AG04449 (cell line): ENCODE measurements at regions not wholly inside any gene's neighbourhood (a gene's known extent, or its start where the extent isn't known, plus 50 kb on each side); places are given as distances from the start of the nearest gene placed in this dataset.

Experiments used
- CTCF ChIA-PET: fragments of 350-600 bp; formaldehyde crosslinking; extraction: SDS; loops from one replicate; lab custom pipeline; 2021; ENCODE audit warnings: antibody characterized with exemption; lab: Yijun Ruan, JAX
- POLR2A ChIA-PET: fragments of 400-600, 350-600 bp; formaldehyde crosslinking; extraction: SDS; loops from one replicate; lab custom pipeline; 2020; ENCODE audit warnings: antibody characterized with exemption, inconsistent platforms; lab: Yijun Ruan, JAX
- DNase-seq: peaks from one replicate; pipeline ENCODE4 v3.0.0-alpha.2; 2010; ENCODE audit warnings: low read depth, low spot score
- H3K4me3 ChIP-seq: 2 replicates; pipeline ENCODE4 v1.5.1; 2011; ENCODE audit warnings: low read depth, mild to moderate bottlenecking, control low read depth, low read length
- TF ChIP-seq, protein P1 (sequence below): IDR thresholded peaks from one replicate; pipeline ENCODE4 v1.5.1; 2011; ENCODE audit warnings: mild to moderate bottlenecking, moderate library complexity, low read length, control low read depth, inconsistent platforms; ENCODE audit not compliant: insufficient read depth; ENCODE audit errors: missing control alignments

DNA sequence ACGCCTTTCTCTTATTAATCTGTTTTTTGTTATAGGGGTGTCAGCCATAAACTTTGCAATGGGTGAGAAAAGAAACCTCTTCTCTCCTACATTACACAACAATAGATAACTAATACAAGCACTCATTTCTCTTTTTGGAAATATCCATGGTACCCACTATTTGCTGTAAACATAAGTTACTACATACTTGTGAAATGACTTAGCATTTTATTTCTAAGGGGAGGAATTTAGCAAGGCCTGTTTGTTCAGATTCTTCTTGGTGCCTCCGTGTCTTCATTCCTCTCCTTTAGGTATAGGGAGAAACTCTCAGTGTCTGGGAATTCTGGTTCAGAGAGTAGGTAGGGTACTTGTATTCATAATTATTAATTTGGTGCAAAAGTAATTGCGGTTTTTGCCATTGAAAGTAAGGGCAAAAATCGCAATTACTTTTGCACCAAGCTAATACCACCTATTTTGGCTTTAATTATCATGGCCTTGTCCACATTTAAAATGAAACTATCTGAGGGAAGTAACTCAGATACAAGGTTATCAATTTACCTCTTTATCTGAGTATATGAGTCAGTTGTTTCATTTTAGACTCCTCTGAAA is 134.8 kb downstream of the MREG start:
- TF ChIP-seq, protein P1, sequence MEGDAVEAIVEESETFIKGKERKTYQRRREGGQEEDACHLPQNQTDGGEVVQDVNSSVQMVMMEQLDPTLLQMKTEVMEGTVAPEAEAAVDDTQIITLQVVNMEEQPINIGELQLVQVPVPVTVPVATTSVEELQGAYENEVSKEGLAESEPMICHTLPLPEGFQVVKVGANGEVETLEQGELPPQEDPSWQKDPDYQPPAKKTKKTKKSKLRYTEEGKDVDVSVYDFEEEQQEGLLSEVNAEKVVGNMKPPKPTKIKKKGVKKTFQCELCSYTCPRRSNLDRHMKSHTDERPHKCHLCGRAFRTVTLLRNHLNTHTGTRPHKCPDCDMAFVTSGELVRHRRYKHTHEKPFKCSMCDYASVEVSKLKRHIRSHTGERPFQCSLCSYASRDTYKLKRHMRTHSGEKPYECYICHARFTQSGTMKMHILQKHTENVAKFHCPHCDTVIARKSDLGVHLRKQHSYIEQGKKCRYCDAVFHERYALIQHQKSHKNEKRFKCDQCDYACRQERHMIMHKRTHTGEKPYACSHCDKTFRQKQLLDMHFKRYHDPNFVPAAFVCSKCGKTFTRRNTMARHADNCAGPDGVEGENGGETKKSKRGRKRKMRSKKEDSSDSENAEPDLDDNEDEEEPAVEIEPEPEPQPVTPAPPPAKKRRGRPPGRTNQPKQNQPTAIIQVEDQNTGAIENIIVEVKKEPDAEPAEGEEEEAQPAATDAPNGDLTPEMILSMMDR: no peak
- POLR2A ChIA-PET: no interaction called here
- H3K4me3 ChIP-seq: no peak overlapping the region

DNA sequence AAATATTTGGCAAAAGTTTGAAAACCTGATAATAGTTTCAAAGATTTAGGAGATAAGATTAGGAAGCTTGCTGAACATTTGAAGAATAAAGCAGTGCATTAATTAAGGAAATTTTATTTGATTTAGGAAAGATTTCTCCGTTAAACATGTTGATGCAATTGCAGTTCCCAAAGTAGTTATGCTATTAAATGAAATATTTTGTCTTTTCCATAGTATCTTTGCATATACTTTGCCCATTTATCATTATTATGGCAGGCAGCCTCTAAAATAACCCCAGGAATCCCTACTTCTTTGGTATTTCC is 136.5 kb downstream of the MREG start:
- CTCF ChIA-PET: no interaction called here
- DNase-seq: no peak
- POLR2A ChIA-PET: no interaction called here
- TF ChIP-seq, protein P1: no peak
- no peak overlapping the region for H3K4me3 ChIP-seq

More for the DNA sequence above, 134.8 kb downstream of the MREG start:
- no peak for DNase-seq
- CTCF ChIA-PET: interaction anchor here (1.9 kb wide), 1 partner anchor 15 kb away, joined by 8 read pairs; no protein-coding TSS in a partner anchor

DNA sequence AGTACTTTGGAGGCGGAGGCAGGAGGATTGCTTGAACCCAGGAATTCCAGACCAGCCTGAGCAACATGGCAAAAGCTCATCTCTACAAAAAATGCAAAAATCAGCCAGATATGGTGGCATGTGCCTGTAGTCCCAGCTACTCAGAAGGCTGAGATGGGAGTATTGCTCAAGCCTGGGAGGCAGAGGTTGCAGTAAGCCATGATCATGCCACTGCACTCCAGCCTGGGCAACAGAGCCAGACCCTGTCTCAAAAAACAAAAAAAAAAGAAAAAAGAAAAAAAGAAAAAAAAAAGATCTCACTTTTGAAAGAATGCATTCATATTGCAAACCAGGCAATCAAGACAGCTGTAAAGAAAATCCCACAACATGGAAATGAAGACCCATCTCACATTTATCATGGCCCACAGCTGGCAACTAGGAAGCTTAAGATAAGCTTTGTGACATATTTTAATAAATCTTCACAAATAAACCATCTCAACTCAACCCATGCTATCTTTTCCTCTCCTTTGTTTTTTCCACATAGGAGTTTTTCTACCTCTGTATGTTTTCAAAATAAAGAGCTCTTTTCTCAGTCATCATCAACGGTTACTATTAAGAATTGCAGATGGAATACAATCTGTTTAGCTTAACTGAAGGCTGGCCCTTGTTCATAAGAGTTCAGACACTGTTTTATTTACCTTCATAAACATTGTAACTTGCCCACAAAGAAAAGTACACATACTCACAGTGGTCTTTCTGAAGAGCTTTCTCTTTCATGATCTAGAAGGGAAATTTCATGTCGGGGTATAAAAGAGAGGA is 137.0 kb downstream of the MREG start:
- TF ChIP-seq, protein P1: no peak
- CTCF ChIA-PET: interaction anchor here (1.3 kb wide), 1 partner anchor 49 kb away, joined by 3 read pairs; no protein-coding TSS in a partner anchor
- DNase-seq: no peak
- H3K4me3 ChIP-seq: no peak overlapping the region
- POLR2A ChIA-PET: no interaction called here

DNA sequence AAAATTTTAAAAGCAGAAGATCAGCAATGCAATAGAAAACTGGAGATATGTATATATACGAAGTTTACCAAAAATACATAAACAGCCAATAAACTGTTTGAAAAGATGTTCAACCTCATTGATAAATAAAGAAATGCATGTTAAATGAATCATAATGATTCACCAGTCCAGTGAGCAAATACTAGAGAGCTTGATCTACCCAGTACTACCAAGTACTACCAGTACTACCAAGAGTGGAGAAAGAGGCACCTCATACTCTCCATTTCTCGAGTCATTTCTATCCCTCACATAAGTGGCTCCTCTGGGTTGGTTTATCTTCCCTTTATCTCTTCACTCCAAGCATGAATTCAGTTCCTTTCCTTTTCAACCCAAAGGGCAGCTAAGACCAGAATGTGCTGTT is 138.9 kb downstream of the MREG start:
- ChIA-PET CTCF (interaction anchor here (1.4 kb wide), 1 partner anchor 15 kb away, joined by 3 read pairs; no protein-coding TSS in a partner anchor), POLR2A (no interaction called here)
- H3K4me3 ChIP-seq: no peak overlapping the region
- DNase-seq: no peak
- TF ChIP-seq, protein P1: no peak

DNA sequence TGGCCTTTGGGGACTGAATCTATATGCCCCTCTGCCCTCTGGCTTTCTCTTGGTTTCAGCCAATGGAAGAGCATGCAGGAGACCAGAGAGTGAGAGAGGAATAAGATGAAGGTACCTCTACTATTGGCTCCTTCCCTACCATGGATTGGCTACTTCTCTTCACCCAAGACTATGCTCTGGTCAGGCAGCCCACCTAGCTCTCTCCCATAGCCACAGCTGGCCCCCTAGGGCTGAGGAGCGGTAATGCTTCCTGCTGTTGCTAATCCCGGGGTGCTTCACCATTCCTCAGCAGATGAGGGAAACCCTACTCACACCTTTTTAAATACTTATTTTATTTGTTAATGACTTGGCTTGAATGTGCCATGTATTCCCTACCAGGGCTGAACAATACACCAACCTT is 142.4 kb downstream of the MREG start:
- TF ChIP-seq, protein P1: peak; percentile 19
- H3K4me3 ChIP-seq: no peak overlapping the region
- ChIA-PET CTCF (interaction anchor here (0.6 to 2.1 kb wide), 3 partner anchors 10 to 227 kb away, joined by 3 to 14 read pairs (median 3); no protein-coding TSS in a partner anchor), POLR2A (no interaction called here)
- no peak for DNase-seq

DNA sequence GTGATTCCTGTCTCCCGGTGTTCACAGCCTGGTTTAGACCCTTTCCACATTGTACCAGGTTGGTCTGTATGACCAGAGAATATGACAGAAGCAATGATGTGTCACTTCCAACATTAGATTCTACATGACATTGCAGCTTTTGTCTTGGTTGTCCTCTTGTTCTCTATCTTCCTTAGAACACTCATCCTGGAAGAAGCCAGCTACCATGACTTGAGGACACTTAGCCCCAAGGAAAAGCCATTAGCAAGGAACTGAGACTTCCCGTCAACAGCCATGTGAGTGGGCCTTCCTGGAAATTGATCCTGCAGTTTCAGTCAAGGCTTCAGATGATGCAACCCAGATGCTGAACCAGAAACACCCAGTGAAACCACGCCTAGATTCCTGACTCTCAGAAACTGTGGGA is 143.3 kb downstream of the MREG start:
- CTCF ChIA-PET: interaction anchor here (2.1 kb wide), 1 partner anchor 11 kb away, joined by 14 read pairs; no protein-coding TSS in a partner anchor
- H3K4me3 ChIP-seq: no peak overlapping the region
- DNase-seq: no peak
- POLR2A ChIA-PET: no interaction called here
- TF ChIP-seq, protein P1: no peak
